ENCODE measurements at regions not wholly inside any gene's neighbourhood (a gene's known extent, or its start where the extent isn't known, plus 50 kb on each side); places are given as distances from the start of the nearest gene placed in this dataset.

DNA sequence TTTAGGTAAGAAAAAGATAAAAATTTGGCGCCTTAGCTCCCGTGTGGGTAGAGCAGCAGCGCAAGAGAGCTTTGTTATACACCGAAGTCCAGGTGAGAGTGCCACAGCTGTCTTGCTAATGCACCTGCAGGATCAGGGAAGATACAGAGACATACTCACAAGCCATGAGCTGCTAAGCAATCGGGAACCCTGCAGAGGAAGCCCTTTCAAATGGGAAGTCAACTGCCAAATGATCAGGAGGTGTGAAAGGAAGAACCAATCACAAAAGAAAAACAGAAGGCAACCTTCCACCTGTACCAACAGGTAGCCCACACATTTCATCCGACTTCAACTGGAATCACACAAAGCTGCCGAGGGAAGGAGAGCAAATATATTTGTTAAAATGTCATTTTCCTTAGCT, 610.5 kb upstream of the PFKP start:
- DNase-seq (no peak), ATAC-seq (ENCODE audit: low read depth) (no peak)
- peaks cover 15% of the 10 kb centered on the region for H3K9me3 ChIP-seq (ENCODE audit: control insufficient read depth, insufficient read depth, low read length)
- 54% methylated on average over 4 of the region's 7 CpGs; no CpG with 5 or more reads in 1 of the 2 experiments for WGBS, 2 experiments (ENCODE audit: extremely low coverage in 2 of 2, insufficient read length in 1 of 2)
- no peak overlapping the region for H2BK20ac ChIP-seq (ENCODE audit: low read depth, low read length)
- H3K23ac ChIP-seq (ENCODE audit: low read depth, low read length): no peak overlapping the region
- no TSS peak for BruUV-seq (replicated peaks)
- H3K56ac ChIP-seq (ENCODE audit: extremely low read depth, insufficient read depth, low read length): no peak overlapping the region
- H3K4me1 ChIP-seq (ENCODE audit: control insufficient read depth, insufficient read depth, low read length): no peaks in the 10 kb centered on the region
- POLR2A ChIA-PET (ENCODE audit: unreplicated experiment): no interaction called here
- no peaks in the 10 kb centered on the region for H4K20me1 ChIP-seq (ENCODE audit: insufficient read depth, low read length)
- TF ChIP-seq BHLHE40 (IDR thresholded peaks at IDR 0.05; ENCODE audit: low read depth, low read length) (no peak), MAFK (IDR thresholded peaks at IDR 0.05; ENCODE audit: low read depth, low read length) (no peak), MXI1 (IDR thresholded peaks at IDR 0.05; ENCODE audit: borderline replicate concordance, low read depth, low read length) (no peak), FOS (IDR thresholded peaks at IDR 0.05; ENCODE audit: low read depth, low read length) (no peak), CEBPB (IDR thresholded peaks at IDR 0.05; ENCODE audit: low read depth, low read length) (no peak), RCOR1 (IDR thresholded peaks at IDR 0.05; ENCODE audit: insufficient replicate concordance, low read length) (no peak), RFX5 (IDR thresholded peaks at IDR 0.05; ENCODE audit: low read depth, low read length) (no peak), NFE2L2 (IDR thresholded peaks at IDR 0.05; ENCODE audit: low read depth, low read length) (no peak), RAD21 (IDR thresholded peaks at IDR 0.05; ENCODE audit: low read length) (no peak), POLR2A (IDR thresholded peaks at IDR 0.05; ENCODE audit: low read depth, low read length) (no peak), MAZ (IDR thresholded peaks at IDR 0.05; ENCODE audit: borderline replicate concordance, low read depth, low read length) (no peak), SMC3 (IDR thresholded peaks at IDR 0.05; ENCODE audit: low read depth, low read length) (no peak), CHD1 (IDR thresholded peaks at IDR 0.05; ENCODE audit: low read depth, low read length) (no peak)
- TF ChIP-seq, protein P1, sequence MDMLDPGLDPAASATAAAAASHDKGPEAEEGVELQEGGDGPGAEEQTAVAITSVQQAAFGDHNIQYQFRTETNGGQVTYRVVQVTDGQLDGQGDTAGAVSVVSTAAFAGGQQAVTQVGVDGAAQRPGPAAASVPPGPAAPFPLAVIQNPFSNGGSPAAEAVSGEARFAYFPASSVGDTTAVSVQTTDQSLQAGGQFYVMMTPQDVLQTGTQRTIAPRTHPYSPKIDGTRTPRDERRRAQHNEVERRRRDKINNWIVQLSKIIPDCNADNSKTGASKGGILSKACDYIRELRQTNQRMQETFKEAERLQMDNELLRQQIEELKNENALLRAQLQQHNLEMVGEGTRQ (IDR thresholded peaks at IDR 0.05; ENCODE audit: low read depth, low read length): no peak
- TF ChIP-seq, protein P2, sequence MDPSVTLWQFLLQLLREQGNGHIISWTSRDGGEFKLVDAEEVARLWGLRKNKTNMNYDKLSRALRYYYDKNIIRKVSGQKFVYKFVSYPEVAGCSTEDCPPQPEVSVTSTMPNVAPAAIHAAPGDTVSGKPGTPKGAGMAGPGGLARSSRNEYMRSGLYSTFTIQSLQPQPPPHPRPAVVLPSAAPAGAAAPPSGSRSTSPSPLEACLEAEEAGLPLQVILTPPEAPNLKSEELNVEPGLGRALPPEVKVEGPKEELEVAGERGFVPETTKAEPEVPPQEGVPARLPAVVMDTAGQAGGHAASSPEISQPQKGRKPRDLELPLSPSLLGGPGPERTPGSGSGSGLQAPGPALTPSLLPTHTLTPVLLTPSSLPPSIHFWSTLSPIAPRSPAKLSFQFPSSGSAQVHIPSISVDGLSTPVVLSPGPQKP (IDR thresholded peaks at IDR 0.05; ENCODE audit: borderline replicate concordance, low read depth, low read length): no peak
- TF ChIP-seq, protein P3, sequence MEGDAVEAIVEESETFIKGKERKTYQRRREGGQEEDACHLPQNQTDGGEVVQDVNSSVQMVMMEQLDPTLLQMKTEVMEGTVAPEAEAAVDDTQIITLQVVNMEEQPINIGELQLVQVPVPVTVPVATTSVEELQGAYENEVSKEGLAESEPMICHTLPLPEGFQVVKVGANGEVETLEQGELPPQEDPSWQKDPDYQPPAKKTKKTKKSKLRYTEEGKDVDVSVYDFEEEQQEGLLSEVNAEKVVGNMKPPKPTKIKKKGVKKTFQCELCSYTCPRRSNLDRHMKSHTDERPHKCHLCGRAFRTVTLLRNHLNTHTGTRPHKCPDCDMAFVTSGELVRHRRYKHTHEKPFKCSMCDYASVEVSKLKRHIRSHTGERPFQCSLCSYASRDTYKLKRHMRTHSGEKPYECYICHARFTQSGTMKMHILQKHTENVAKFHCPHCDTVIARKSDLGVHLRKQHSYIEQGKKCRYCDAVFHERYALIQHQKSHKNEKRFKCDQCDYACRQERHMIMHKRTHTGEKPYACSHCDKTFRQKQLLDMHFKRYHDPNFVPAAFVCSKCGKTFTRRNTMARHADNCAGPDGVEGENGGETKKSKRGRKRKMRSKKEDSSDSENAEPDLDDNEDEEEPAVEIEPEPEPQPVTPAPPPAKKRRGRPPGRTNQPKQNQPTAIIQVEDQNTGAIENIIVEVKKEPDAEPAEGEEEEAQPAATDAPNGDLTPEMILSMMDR (conservative IDR thresholded peaks at IDR 0.05; ENCODE audit: low read depth, low read length): no peak
- H3K4me2 ChIP-seq (ENCODE audit: low read depth, low read length): no peak overlapping the region
- no peak overlapping the region for H3K18ac ChIP-seq (ENCODE audit: low read depth, low read length)
- CTCF ChIA-PET: no interaction called here
- H2AK5ac ChIP-seq (ENCODE audit: low read depth, low read length): no peak overlapping the region
- H3K4me3 ChIP-seq (ENCODE audit: insufficient read depth, low read depth, low read length): no peak overlapping the region
- H3K27ac ChIP-seq (ENCODE audit: insufficient read depth, low read length): no peak overlapping the region
- H3K36me3 ChIP-seq (ENCODE audit: control insufficient read depth, insufficient read depth, low read length): no peaks in the 10 kb centered on the region
- no peak overlapping the region for H4K8ac ChIP-seq (ENCODE audit: low read depth in 2 of 2, low read length in 2 of 2)
- H3K79me1 ChIP-seq (ENCODE audit: low read depth in 1 of 2, low read length in 2 of 2): no peaks in the 10 kb centered on the region
- no peak overlapping the region for H2BK120ac ChIP-seq (ENCODE audit: low read depth, low read length)
- no peak overlapping the region for H2AK9ac ChIP-seq (replicated peaks; ENCODE audit: low read depth, low read length, poor library complexity)
- intact Hi-C loops (cut with micrococcal nuclease): no loop called here
- no peaks in the 10 kb centered on the region for H3K27me3 ChIP-seq (ENCODE audit: control insufficient read depth, insufficient read depth, low read length)
- H3K9me1 ChIP-seq (ENCODE audit: insufficient read depth, low read length): no peaks in the 10 kb centered on the region
- no peak overlapping the region for H3K14ac ChIP-seq (replicated peaks; ENCODE audit: low read depth, low read length)
- H4K5ac ChIP-seq (ENCODE audit: low read depth, low read length): no peak overlapping the region
- no peak overlapping the region for H2BK15ac ChIP-seq (ENCODE audit: low read depth, low read length)
- H2AFZ ChIP-seq (replicated peaks; ENCODE audit: low read length, poor library complexity): no peak overlapping the region
- no peak overlapping the region for H3K4ac ChIP-seq (ENCODE audit: low read depth, low read length)
- H2BK5ac ChIP-seq (ENCODE audit: low read depth, low read length, poor library complexity, severe bottlenecking): no peak overlapping the region
- no peak overlapping the region for H4K91ac ChIP-seq (ENCODE audit: insufficient read depth, low read depth, low read length)
- in situ Hi-C loops (cut with MboI; ENCODE audit: low sequenced_read_pairs): no loop called here
- dilution Hi-C loops (cut with HindIII; ENCODE audit: low sequenced_read_pairs, unreplicated experiment): no loop called here
- no peak overlapping the region for H3K9ac ChIP-seq (ENCODE audit: low read depth, low read length)
